Right atrium auricular region (tissue), 2 donors: ENCODE measurements at regions not wholly inside any gene's neighbourhood (a gene's known extent, or its start where the extent isn't known, plus 50 kb on each side); places are given as distances from the start of the nearest gene placed in this dataset.

Source experiments
- DNase-seq: peaks from one replicate; pipeline ENCODE4 v3.0.0-alpha.2; 2019; ENCODE audit warnings: low spot score
- H3K27ac ChIP-seq, 2 donors: fragments of 200-600 bp; sonication (generic); 1 replicate in 1 of 2; 2 replicates in 1 of 2; pipeline ENCODE4 v1.5.1; 2016 to 2019
- H3K27me3 ChIP-seq, 2 donors: fragments of 200-600 bp; sonication (generic); one replicate each; pipeline versions ENCODE4 v1.5.1 to v1.6.0; 2017 to 2019
- H3K36me3 ChIP-seq: fragments of 200-600 bp; sonication (generic); one replicate; pipeline ENCODE4 v1.5.1; 2016
- H3K4me1 ChIP-seq, 2 donors: fragments of 200-600 bp; sonication (generic); one replicate each; pipeline versions ENCODE4 v1.5.1 to v1.6.0; 2017 to 2019
- H3K4me3 ChIP-seq, 2 donors: fragments of 200-600 bp; sonication (generic); 1 replicate in 1 of 2; 2 replicates in 1 of 2; pipeline ENCODE4 v1.5.1; 2017 to 2019; ENCODE audit warnings: mild to moderate bottlenecking in 1 of 2, moderate library complexity in 1 of 2
- H3K9me3 ChIP-seq, 2 donors: fragments of 200-600 bp; sonication (generic); one replicate each; pipeline ENCODE4 v1.5.1; 2019
- microRNA counts, 2 donors: library from miRNA; unstranded; fragments of <30 nt; microRNA quantifications; one replicate each; lab custom pipeline; 2016 to 2017
- microRNA-seq, 2 donors: library from miRNA; unstranded; fragments of <30 nt; microRNA quantifications; one replicate each; pipeline ENCODE4, GENCODE V29; 2016 to 2017; ENCODE audit warnings: borderline number of aligned reads in 2 of 2, borderline replicate concordance in 1 of 2
- TF ChIP-seq, protein P1 (sequence below), 2 donors: fragments of 200-600 bp; sonication (generic); IDR thresholded peaks; one replicate each; pipeline ENCODE4 v1.5.1; 2019; ENCODE audit warnings: antibody characterized with exemption in 2 of 2

DNA sequence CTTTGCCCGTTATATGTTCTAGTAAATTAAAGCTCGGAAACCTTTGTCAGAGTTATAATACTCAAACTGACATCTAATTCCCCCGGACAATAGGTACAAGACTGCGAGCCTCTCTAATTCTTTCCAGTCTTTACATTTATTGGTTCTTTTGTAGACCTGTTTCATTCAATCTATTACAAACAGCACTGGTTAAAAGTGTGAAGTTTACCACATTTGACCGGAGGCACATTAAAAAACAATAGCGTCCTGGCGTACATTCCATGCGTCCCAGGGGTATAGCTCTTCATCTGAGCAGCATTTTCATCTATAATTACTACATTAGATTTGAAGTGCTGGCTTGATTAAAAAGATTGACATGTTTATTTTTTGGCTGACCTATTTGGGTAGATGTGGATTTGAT, 49.9 kb upstream of the TENM3 start:
- no peaks in the 10 kb centered on the region for H3K9me3 ChIP-seq
- TF ChIP-seq, protein P1, sequence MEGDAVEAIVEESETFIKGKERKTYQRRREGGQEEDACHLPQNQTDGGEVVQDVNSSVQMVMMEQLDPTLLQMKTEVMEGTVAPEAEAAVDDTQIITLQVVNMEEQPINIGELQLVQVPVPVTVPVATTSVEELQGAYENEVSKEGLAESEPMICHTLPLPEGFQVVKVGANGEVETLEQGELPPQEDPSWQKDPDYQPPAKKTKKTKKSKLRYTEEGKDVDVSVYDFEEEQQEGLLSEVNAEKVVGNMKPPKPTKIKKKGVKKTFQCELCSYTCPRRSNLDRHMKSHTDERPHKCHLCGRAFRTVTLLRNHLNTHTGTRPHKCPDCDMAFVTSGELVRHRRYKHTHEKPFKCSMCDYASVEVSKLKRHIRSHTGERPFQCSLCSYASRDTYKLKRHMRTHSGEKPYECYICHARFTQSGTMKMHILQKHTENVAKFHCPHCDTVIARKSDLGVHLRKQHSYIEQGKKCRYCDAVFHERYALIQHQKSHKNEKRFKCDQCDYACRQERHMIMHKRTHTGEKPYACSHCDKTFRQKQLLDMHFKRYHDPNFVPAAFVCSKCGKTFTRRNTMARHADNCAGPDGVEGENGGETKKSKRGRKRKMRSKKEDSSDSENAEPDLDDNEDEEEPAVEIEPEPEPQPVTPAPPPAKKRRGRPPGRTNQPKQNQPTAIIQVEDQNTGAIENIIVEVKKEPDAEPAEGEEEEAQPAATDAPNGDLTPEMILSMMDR (IDR thresholded peaks at IDR 0.05) = no peak
- no peaks in the 10 kb centered on the region for H3K27me3 ChIP-seq
- no peak for DNase-seq
- H3K36me3 ChIP-seq = no peaks in the 10 kb centered on the region
- H3K27ac ChIP-seq = no peak overlapping the region
- H3K4me1 ChIP-seq = no peaks in the 10 kb centered on the region
- no peak overlapping the region for H3K4me3 ChIP-seq

MicroRNAs encoded in the stretch of these regions (microRNA counts, 767-probe panel; counts per million panel counts)
- microRNA hsa-miR-1305 (lab: Ali Mortazavi, UCI) = 0 to 697 counts per million in 2 donors

Small RNA genes in the stretch of these regions (microRNA-seq; reads per million reads assigned to microRNA genes)
- gene MIR1305 = 0 reads per million in 2 donors
